22Rv1 (cell line): ENCODE measurements at regions not wholly inside any gene's neighbourhood (a gene's known extent, or its start where the extent isn't known, plus 50 kb on each side); places are given as distances from the start of the nearest gene placed in this dataset.

Experiments used
- CTCF ChIP-seq: fragments of 450-650 bp; IDR thresholded peaks from 2 replicates; pipeline ENCODE4 v1.5.1; 2017; ENCODE audit warnings: mild to moderate bottlenecking
- ZFX ChIP-seq: fragments of 450-650 bp; IDR thresholded peaks from 2 replicates; pipeline ENCODE4 v1.6.1; 2017; ENCODE audit warnings: antibody characterized with exemption, borderline replicate concordance

- TF ChIP-seq CTCF (no peak), ZFX (no peak)
Measured at GRCh38 chr18:41024792-41025191, 930.2 kb upstream of the PIK3C3 start.
